OCI-LY3 (cell line): ENCODE measurements at regions not wholly inside any gene's neighbourhood (a gene's known extent, or its start where the extent isn't known, plus 50 kb on each side); places are given as distances from the start of the nearest gene placed in this dataset.

Experiments
- H2AFZ ChIP-seq: fragments of 200-600, 300-600 bp; shearing (Covaris generic); 2 replicates; pipeline ENCODE4 v1.6.0; 2014; ENCODE audit warnings: antibody characterized with exemption, low read depth, low read length
- H3K27ac ChIP-seq: fragments of 200-600, 300-600 bp; sonication (generic); 2 replicates; pipeline ENCODE4 v1.5.1; 2014; ENCODE audit warnings: mild to moderate bottlenecking, low read length, moderate library complexity, mixed read lengths
- H3K27me3 ChIP-seq: fragments of 200-600, 300-600 bp; sonication (generic); 2 replicates; pipeline ENCODE4 v1.6.1; 2014; ENCODE audit warnings: low read depth, low read length, mixed read lengths
- H3K36me3 ChIP-seq: fragments of 200-600, 300-600 bp; sonication (generic); replicated peaks from 2 replicates; pipeline ENCODE3; 2014; ENCODE audit warnings: low read depth, low read length, mixed read lengths
- H3K4me1 ChIP-seq: fragments of 300-600, 200-600 bp; sonication (generic); 2 replicates; pipeline ENCODE4 v1.6.1; 2014; ENCODE audit warnings: low read length, mixed read lengths
- H3K4me2 ChIP-seq: fragments of 200-600, 300-600 bp; sonication (generic); 2 replicates; pipeline ENCODE4 v1.6.1; 2014; ENCODE audit warnings: low read length, mixed read lengths
- H3K4me3 ChIP-seq: fragments of 300-600, 200-600 bp; sonication (generic); 2 replicates; pipeline ENCODE4 v1.5.1; 2014; ENCODE audit warnings: antibody characterized with exemption, mild to moderate bottlenecking, low read length, moderate library complexity
- H3K79me2 ChIP-seq: fragments of 300-600, 200-600 bp; shearing (Covaris generic); 2 replicates; pipeline ENCODE4 v1.6.1; 2014; ENCODE audit warnings: mild to moderate bottlenecking, low read length, mixed read lengths
- H3K9ac ChIP-seq: fragments of 300-600, 200-600 bp; shearing (Covaris generic); 2 replicates; pipeline ENCODE4 v1.6.0; 2014; ENCODE audit warnings: mild to moderate bottlenecking, low read length, moderate library complexity
- H3K9me3 ChIP-seq: fragments of 200-600, 300-600 bp; shearing (Covaris generic); 2 replicates; pipeline ENCODE4 v1.6.1; 2014; ENCODE audit warnings: low read length, mixed read lengths; ENCODE audit not compliant: insufficient read depth
- H4K20me1 ChIP-seq: fragments of 200-600, 300-600 bp; sonication (generic); 2 replicates; pipeline ENCODE4 v1.6.1; 2016; ENCODE audit warnings: low read length, mixed read lengths; ENCODE audit not compliant: insufficient read depth
- CTCF ChIP-seq: fragments of 200-600, 300-600 bp; sonication (generic); IDR thresholded peaks from 2 replicates; pipeline ENCODE4 v1.5.1; 2014; ENCODE audit warnings: antibody characterized with exemption, low read length, low read depth
- EZH2phosphoT487 ChIP-seq: fragments of 200-600 bp; shearing (Covaris generic); IDR thresholded peaks from 2 replicates; pipeline ENCODE4 v1.6.1; 2018; ENCODE audit warnings: antibody characterized with exemption, mixed run types, low read depth

GRCh38 chr9:85487872-85488271 lies 253.9 kb downstream of the AGTPBP1 start:
- Histone ChIP-seq H3K4me1 (no peaks in the 10 kb centered on the region), H3K4me2 (no peak overlapping the region), H3K27me3 (peaks cover 4% of the 10 kb centered on the region; the same call in 1 of the 2 replicates), H3K36me3 (no peaks in the 10 kb centered on the region), H3K79me2 (no peaks in the 10 kb centered on the region), H3K9ac (no peak overlapping the region), H4K20me1 (no peaks in the 10 kb centered on the region), H3K4me3 (no peak overlapping the region), H3K9me3 (no peaks in the 10 kb centered on the region), H2AFZ (no peak overlapping the region), H3K27ac (no peak overlapping the region)
- TF ChIP-seq EZH2phosphoT487 (no peak), CTCF (no peak)

GRCh38 chr9:85484235-85484634 lies 257.5 kb downstream of the AGTPBP1 start:
- Histone ChIP-seq H3K4me2 (no peak overlapping the region), H3K27me3 (peaks cover 16% of the 10 kb centered on the region), H3K27ac (no peak overlapping the region), H3K79me2 (no peaks in the 10 kb centered on the region), H2AFZ (no peak overlapping the region), H3K36me3 (no peaks in the 10 kb centered on the region), H3K4me3 (no peak overlapping the region), H4K20me1 (no peaks in the 10 kb centered on the region), H3K9ac (no peak overlapping the region), H3K9me3 (no peaks in the 10 kb centered on the region), H3K4me1 (no peaks in the 10 kb centered on the region)
- no peak for TF ChIP-seq CTCF
- TF ChIP-seq EZH2phosphoT487 = no peak

GRCh38 chr9:85483208-85483607 lies 258.5 kb downstream of the AGTPBP1 start:
- no peaks in the 10 kb centered on the region for H3K4me1 ChIP-seq
- no peaks in the 10 kb centered on the region for H3K79me2 ChIP-seq
- no peak overlapping the region for H3K9ac ChIP-seq
- H3K9me3 ChIP-seq = no peaks in the 10 kb centered on the region
- no peak overlapping the region for H3K4me2 ChIP-seq
- H3K27ac ChIP-seq = no peak overlapping the region
- no peak overlapping the region for H3K4me3 ChIP-seq
- TF ChIP-seq CTCF (peak; percentile 20; the same call in 1 of the 2 replicates), EZH2phosphoT487 (no peak)
- no peaks in the 10 kb centered on the region for H4K20me1 ChIP-seq
- peaks cover 16% of the 10 kb centered on the region for H3K27me3 ChIP-seq
- H2AFZ ChIP-seq = no peak overlapping the region
- no peaks in the 10 kb centered on the region for H3K36me3 ChIP-seq

- H3K9me3 ChIP-seq = no peaks in the 10 kb centered on the region
- H3K27me3 ChIP-seq = peaks cover 15% of the 10 kb centered on the region
- no peak overlapping the region for H3K4me2 ChIP-seq
- H4K20me1 ChIP-seq = no peaks in the 10 kb centered on the region
- H3K79me2 ChIP-seq = no peaks in the 10 kb centered on the region
- H3K36me3 ChIP-seq = no peaks in the 10 kb centered on the region
- H3K9ac ChIP-seq = no peak overlapping the region
- H3K4me3 ChIP-seq = no peak overlapping the region
- H3K4me1 ChIP-seq = no peaks in the 10 kb centered on the region
- H3K27ac ChIP-seq = no peak overlapping the region
- H2AFZ ChIP-seq = no peak overlapping the region
- TF ChIP-seq EZH2phosphoT487 = no peak
- TF ChIP-seq CTCF = no peak
These were observed 262.4 kb downstream of the AGTPBP1 start for GRCh38 chr9:85479305-85479704.
